Erythroblast (primary cell): ENCODE measurements at regions not wholly inside any gene's neighbourhood (a gene's known extent, or its start where the extent isn't known, plus 50 kb on each side); places are given as distances from the start of the nearest gene placed in this dataset.

Experiments used
- GATA1 ChIP-seq: IDR thresholded peaks from 2 replicates; pipeline ENCODE4 v1.6.1; 2011; ENCODE audit warnings: low read depth, mild to moderate bottlenecking, control low read depth, low read length, moderate library complexity
- POLR2A ChIP-seq: IDR thresholded peaks from 2 replicates; pipeline ENCODE4 v1.6.1; 2011; ENCODE audit warnings: mild to moderate bottlenecking, low read length

DNA sequence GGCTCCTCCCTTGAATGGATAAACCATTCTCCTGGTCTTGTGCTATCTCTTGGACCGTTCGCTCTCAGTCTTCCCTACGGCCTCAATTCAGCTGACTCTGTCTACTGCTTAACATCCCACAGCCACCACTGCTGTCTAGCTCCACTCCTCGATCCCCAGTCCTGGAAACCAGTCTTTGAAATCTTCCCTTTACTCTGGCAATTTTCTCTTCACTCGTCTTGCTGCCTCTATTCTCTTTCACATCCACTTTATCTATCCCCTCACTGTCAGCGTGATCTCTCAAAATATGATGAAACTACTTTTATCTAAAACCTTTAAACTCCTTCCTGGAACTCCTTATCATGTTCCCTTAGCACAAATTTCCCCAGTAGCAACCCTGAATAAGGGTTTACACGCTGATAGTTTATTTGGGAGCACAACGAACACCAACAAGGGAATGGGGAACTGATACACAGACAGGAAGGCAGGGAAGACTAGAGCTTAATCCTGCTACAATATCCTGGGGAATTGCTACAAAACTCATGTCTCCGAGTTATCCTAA is 131.6 kb upstream of the SAMSN1 start:
- TF ChIP-seq POLR2A = peak; percentile 25
- no peak for TF ChIP-seq GATA1
